ENCODE measurements at regions not wholly inside any gene's neighbourhood (a gene's known extent, or its start where the extent isn't known, plus 50 kb on each side); places are given as distances from the start of the nearest gene placed in this dataset.

- TF ChIP-seq BHLHE40 (IDR thresholded peaks at IDR 0.05; ENCODE audit: borderline replicate concordance in 1 of 2, low read depth in 2 of 2, low read length in 1 of 2) = no peak
- no peak for TF ChIP-seq MYC (IDR thresholded peaks at IDR 0.05; ENCODE audit: insufficient read depth, insufficient read length, insufficient replicate concordance, low read length, severe bottlenecking)
Observed at GRCh38 chr5:135225856-135226560, 173.0 kb downstream of the MACROH2A1 start (continued).

- ChIA-PET SMC1A (ENCODE audit: uncharacterized antibody, unreplicated experiment) (no interaction called here), POLR2A (no interaction called here), RAD21 (ENCODE audit: unreplicated experiment) (no interaction called here), CTCF (no interaction called here)
- Histone ChIP-seq H3K4me1 (ENCODE audit: control insufficient read depth, insufficient read depth, low read length) (no peaks in the 10 kb centered on the region), H3K4me2 (ENCODE audit: control insufficient read depth, insufficient read depth) (no peak overlapping the region), H3K27ac (ENCODE audit: control insufficient read depth, insufficient read depth) (no peak overlapping the region), H3K9me3 (replicated peaks; ENCODE audit: control insufficient read depth, insufficient read depth, low read length) (no peaks in the 10 kb centered on the region), H4K20me1 (ENCODE audit: control insufficient read depth, insufficient read depth) (no peaks in the 10 kb centered on the region), H2AFZ (ENCODE audit: control insufficient read depth, low read depth, low read length) (no peak overlapping the region), H3K36me3 (ENCODE audit: control insufficient read depth in 2 of 2, insufficient read depth in 2 of 2, low read length in 1 of 2) (no peaks in the 10 kb centered on the region), H3K4me3 (no peak overlapping the region), H3K79me2 (ENCODE audit: control insufficient read depth, insufficient read depth, low read length) (no peaks in the 10 kb centered on the region), H3K9ac (ENCODE audit: control insufficient read depth, insufficient read depth, low read length) (no peak overlapping the region), H3K27me3 (replicated peaks in 1 of 2; ENCODE audit: control insufficient read depth in 2 of 2, insufficient read depth in 2 of 2, low read length in 1 of 2) (peaks cover 0 to 14% of the 10 kb centered on the region in 2 experiments; a peak in 3 of 4 replicates)
- no peak for TF ChIP-seq ZBTB40 (IDR thresholded peaks at IDR 0.05; ENCODE audit: borderline replicate concordance)
- TF ChIP-seq FOS (IDR thresholded peaks at IDR 0.05; ENCODE audit: borderline replicate concordance, extremely low read depth, insufficient read length) = no peak
- TF ChIP-seq PRDM15 (CRISPR knock-in tag; IDR thresholded peaks at IDR 0.05) = no peak
- BruUV-seq (replicated peaks) = no TSS peak
- intact Hi-C loops (cut with micrococcal nuclease; ENCODE audit: unreplicated experiment) (no loop called here), in situ Hi-C loops (cut with MboI) (no loop called here)
- no peak for FAIRE-seq
- no peak for ATAC-seq
- WGBS (ENCODE audit: insufficient coverage, insufficient replicate concordance, low lambda C conversion rate, missing lambda C conversion rate) = 46% methylated on average over 5 of the region's 5 CpGs
- no peak for DNase-seq (ENCODE audit: low read depth, low spot score)
Observed at GRCh38 chr5:135223891-135224625, 175.0 kb downstream of the MACROH2A1 start.
